ENCODE measurements at regions not wholly inside any gene's neighbourhood (a gene's known extent, or its start where the extent isn't known, plus 50 kb on each side); places are given as distances from the start of the nearest gene placed in this dataset.
A peak's percentile ranks its signal among the peaks of the same experiment; 100 is the strongest.

DNA sequence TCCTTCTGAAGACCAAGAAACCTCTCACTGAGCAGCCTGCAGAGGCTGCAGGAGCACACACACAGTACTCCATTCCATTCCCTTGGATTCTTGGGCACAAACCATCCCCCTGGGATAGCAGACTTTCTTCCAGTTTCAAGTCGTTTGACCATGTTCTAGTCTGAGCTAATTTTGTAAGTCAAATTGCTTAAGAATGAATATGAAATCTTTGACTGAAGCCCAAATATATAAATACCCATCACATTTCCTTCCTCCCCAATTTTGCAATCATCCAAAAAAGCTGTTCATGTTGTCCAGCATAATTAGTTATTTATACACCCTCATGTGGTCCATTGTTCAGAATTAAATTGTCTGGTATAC, 231.2 kb upstream of the TPRG1 start:
- H3K27ac ChIP-seq (ENCODE audit: low read depth, low read length) = no peak overlapping the region
- 8 to 42% (median 16%) methylated on average over 1 of the region's 1 CpG for WGBS, 3 donors

DNA sequence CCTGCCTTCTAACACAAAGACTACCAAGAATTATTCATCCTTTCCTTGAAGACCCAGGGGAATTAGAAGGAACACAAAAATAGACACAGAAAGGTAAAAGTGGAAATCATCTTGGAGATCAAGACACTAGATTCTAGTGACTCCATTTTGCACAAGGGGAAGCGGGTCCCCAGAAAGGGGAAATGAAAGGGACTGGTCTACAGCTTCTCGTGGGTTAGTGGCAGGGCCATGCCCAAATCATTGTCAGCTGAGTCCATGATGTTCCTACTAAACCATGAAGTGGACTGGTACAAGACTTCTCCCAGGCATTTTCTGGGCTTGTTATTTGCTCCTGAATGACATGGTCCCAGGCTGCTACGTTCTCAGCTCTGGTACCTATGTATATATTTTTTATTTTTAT, 230.7 kb upstream of the TPRG1 start:
- 56 to 80% (median 74%) methylated on average over 3 of the region's 3 CpGs for WGBS, 3 donors
- H3K27ac ChIP-seq (ENCODE audit: low read depth, low read length) = no peak overlapping the region

DNA sequence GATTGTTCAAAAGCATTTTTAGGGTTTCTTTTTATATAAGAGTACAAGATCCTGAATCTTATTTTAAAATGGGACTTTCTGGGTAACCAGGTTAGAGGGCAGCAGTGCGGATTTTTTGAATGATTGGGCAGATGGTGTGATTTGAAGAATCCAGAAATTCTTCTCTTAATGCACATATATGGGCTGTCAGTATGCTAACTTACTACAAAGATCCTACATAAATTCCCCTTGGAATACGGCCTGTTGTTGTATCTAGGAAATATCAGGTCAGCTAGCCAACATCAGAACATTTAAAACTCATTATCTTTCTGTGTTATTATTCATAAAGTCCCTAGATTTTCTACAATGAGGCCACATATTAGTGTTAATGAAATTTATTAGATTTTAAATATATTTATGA, 229.6 kb upstream of the TPRG1 start:
- H3K27ac ChIP-seq (ENCODE audit: low read depth, low read length) = no peak overlapping the region

DNA sequence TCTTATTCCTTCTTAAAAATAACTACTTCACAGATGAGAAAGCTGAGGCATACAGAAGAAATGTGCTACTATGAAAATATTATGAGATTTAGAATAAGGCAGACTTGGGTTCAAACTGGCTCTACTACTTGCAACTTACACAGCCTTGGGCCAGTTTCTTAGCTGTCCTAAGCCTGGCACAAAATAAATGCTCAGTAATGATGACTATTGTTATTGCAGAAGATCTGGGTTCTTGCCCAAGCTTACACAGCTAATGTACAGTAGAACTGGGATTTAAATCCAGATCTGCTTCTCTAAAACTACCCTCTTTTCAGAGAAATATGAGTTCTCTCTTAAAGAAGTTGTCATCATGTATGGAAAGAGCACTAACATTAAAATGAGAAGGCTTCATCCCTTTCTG, 228.2 kb upstream of the TPRG1 start:
- H3K27ac ChIP-seq (ENCODE audit: low read depth, low read length) = no peak overlapping the region

More for the DNA sequence above, 229.6 kb upstream of the TPRG1 start:
- WGBS, 3 donors = 91 to 96% (median 95%) methylated on average over 2 of the region's 2 CpGs

DNA sequence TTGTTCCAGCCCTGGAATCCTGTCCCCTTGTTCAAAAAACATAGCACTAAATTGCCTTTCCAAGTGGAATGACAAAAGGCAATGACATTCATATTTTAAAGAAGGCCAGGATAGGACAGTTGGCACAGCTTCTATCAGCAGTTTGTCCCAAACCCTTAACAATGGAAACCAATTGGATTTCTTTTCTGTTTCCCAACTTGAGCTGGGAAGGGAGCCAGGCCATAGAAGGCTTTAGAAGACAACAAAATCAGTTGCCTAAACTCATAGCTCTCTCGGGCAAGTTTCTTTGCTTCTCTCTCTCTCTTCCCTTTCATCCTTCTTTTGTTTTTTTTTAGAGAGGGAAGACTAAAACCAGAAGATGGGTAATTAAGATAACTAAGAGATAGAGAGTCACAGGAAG, 227.7 kb upstream of the TPRG1 start:
- 47 to 89% (median 62%) methylated on average over 1 of the region's 1 CpG for WGBS, 3 donors
- no peak overlapping the region for H3K27ac ChIP-seq (ENCODE audit: low read depth, low read length)

DNA sequence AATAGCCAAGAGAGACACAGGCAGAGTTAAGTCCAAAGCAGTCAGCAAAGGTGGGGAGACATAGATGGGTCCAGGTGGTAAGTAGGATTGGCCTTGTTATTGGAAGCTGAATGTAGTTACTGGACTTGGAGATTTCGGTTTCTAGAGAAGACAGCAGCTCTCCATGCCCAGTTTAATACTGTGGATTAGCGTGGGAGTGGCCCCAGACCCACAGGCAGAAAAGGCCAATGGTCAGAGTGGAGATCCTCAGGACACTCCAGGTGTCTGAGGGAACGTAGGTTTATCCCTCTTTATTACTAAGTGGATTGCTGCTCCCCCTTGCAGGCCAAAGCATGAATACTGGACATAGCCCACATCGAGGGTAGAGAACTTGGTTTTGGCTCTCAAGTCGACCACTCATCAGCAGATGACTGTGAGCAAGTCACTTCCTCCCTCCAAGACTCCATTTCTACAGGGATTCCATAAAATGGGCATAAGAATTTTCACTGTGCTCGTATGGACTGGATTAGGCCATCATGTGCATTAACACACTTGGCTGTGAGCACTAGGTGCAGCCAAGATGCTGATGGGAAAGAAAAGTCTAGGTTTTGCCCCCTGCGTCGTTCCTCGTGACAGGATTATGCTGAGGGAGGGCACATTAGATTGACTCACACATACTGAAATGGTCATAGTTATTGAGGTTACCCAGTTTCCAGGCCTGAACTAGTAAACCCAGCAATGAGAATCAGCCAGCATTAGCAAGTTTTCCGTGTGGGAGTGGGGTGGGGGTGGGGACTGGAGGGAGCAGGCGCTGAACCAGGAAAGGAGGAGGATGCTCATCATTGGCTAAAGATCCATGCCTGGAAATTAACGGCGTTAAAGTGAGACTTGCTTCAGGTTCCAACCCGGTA, 225.2 kb upstream of the TPRG1 start:
- WGBS, 3 donors = 66 to 78% (median 67%) methylated on average over 14 of the region's 14 CpGs
- no peak overlapping the region for H3K27ac ChIP-seq (ENCODE audit: low read depth, low read length)

DNA sequence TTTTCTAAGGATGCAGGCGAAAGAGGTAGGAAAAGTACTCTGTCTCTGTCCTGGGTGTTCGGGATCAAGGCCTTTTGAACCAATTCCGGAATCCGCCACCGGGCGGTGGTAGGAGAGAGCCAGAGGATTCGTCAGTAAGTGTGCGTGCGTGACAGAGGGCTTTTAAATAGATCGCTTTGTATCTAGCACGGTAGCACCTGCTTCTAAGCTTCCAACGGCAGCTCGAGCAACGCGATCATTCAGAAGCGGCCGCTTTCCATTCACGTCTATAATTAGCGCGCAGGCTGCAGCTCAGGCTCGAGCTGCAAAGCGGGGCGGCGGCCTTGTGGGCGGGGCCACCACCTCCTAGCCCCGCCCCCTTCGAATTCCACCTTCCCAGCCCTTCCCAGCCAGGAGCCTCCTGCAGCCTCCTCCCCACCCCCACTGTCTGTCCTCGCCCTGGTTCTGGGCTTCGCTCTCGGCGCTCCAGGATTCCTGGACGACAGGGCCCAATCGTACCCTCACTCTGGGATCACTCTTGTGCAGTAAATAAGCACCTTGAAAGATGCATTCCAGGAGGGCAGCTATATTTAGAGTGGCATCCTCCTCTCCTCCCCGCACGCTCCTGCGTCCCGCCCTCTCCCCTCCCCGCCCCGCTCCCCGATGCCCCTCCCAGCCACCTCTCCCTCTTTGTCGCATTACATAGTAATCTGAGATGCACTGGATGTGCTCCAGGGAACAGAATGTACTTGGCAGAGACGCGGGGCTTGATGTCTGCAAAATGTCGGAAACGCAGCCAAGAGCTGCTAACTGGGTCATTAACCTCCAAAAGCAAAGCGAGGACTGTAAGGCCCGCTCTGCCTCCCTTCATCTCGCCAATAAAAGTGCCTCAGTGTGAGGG, 224.1 kb upstream of the TPRG1 start:
- H3K27ac ChIP-seq (ENCODE audit: low read depth, low read length) = peak overlapping the region; percentile 80
- WGBS, 3 donors = 5 to 12% (median 10%) methylated on average over 46 to 48 of the region's 48 CpGs

DNA sequence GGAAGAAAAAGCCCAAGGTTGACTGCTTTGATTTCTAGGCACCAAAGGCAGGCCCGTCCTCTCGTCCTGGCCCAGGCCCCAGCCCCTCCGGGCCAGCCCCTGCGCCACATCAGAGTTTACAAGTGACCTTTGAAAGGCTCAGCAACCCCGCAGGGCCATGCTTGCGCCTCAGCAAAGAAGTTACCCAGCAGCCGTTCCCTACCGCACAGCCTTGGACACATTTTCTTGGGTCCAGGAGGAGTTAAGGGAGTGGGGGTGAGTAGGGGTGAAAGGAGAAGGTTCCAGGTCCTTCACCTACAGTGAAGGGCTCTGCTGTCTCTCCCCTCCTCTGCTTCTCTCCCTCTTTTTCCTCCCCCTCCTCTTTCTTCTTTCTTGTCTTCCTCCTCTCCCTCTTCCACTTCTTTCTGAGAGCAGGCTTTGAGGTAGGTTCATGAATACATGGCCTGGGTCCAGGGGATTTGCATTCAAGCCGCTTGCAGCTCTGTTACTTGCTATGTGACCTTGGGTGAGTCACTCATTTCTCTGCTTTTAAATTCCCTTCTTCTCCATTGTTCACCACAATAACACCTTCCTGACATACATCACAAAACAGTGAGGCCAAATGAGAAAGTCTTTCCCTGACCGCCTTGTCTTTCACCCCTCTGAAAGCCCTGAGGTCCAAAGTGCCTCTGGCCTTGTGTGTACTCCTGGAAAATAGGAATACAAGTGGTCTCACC, 223.3 kb upstream of the TPRG1 start:
- WGBS, 3 donors = 17 to 47% (median 33%) methylated on average over 10 of the region's 10 CpGs
- peak overlapping the region; percentile 80 for H3K27ac ChIP-seq (ENCODE audit: low read depth, low read length)

DNA sequence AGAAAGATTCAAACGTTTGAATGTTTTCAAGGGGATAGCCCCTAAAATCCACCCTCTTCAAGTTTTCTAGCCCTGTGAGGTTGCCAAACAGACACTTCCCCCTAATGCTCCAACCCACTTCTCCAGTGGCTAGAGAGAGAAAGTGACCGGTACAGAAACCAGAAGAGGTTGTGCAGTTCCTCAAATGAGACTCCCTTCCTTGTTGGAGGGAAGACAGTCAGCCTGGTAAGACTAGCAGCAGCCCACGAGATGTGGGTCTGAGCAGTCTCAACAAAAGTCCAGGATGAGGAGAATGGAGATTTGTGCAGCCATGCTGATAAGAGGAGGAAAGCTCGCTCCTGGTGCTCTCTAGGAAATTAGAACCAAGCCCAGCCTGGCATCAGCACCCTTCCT, 222.8 kb upstream of the TPRG1 start:
- H3K27ac ChIP-seq (ENCODE audit: low read depth, low read length) = peak overlapping the region; percentile 80
- 56 to 78% (median 58%) methylated on average over 4 of the region's 4 CpGs for WGBS, 3 donors

DNA sequence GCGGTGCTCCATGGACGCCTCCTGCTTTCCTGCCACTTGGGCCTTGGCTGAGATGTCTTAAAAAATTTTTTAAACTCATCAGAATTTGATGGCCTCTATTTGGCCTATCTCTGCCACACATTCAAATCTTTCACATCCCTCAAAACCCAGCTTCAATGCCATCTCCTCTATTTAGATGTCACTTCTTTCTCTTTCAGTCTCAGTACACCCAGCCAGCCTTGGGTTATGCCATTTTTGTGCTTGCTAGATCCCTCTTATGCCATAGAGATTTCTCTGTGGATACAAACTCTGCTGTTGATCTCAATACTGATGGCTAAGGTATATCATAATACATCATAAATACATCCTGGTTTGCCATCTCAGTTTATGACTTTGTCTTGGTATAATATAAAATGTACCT, 222.3 kb upstream of the TPRG1 start:
- WGBS, 3 donors = 94 to 100% (median 97%) methylated on average over 2 of the region's 2 CpGs

DNA sequence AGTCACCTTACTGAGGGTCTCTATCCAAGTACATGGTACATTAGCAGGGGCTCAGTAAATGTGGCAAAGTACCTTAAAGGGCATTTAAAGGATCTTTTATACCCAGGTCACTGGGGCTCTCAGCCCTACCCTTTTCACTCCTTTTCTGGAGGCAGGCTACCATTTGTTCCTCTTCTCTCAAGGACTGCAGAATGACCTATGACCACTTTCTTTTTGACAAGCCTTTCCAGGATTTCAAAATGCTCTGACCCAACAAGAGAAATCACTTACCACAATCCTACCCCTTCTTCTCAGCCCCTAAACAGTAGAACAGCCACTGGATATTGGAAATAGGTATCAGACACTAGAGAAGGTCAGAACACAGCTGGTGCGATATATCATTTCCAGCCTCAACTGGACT, 221.8 kb upstream of the TPRG1 start:
- WGBS, 3 donors = 96 to 97% (median 96%) methylated on average over 1 of the region's 1 CpG
- no peak overlapping the region for H3K27ac ChIP-seq (ENCODE audit: low read depth, low read length)

More for the DNA sequence above, 222.3 kb upstream of the TPRG1 start:
- H3K27ac ChIP-seq (ENCODE audit: low read depth, low read length) = peak overlapping the region; percentile 80

DNA sequence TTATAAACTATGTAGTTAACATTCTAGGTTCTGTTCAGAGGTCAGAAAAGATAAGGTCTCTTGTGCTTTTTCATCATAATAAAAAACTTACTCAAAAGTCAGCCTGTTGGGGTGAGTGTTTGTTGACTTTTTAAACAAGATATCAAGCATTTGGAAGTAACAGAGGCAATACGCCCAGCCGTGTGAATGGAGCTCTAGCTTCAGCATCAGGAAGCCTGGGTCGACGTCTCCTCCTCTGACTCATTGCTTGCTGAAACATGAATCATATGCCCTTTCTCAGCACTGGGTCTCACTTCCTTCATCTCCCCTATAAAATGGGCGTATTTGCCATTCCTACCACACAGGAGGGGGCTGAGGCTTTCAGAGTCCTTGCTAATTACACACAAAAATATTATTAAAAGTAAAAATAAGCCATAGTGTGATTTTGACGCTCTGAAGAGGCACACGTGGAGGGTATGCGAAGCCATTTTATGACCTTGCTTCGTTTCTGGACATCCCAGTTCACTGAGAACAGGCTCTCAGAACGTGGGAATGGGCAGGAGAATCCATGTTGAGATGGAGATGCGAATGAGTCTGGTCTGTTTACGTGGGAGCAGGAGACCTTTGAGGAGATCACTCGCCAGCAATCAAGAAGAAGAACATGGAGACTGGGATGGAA, 220.8 kb upstream of the TPRG1 start:
- WGBS, 3 donors = 63 to 69% (median 64%) methylated on average over 13 of the region's 13 CpGs

DNA sequence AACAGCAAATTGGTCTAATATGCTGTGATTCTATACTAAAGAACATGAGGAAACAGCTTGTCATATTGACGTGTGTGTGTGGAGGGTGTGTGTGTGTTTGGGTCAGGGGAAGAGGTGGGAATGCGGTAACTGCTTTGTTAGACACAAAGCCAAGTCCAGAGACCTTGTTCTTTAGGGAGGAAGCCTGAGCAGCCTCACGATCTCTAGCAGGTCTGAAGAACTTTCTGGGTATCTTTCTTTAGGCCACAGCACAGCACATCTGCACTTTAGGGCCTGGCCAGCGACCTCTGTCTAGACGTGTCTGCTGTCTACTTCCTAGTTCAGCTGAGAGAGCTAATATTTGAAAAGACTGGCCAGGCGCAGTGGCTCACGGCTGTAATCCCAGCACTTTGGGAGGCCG, 220.0 kb upstream of the TPRG1 start:
- peak overlapping the region; percentile 32 for H3K27ac ChIP-seq (ENCODE audit: low read depth, low read length)
- WGBS, 3 donors = 86 to 88% (median 86%) methylated on average over 8 of the region's 8 CpGs

More for the DNA sequence above, 220.8 kb upstream of the TPRG1 start:
- H3K27ac ChIP-seq (ENCODE audit: low read depth, low read length) = peak overlapping the region; percentile 40

DNA sequence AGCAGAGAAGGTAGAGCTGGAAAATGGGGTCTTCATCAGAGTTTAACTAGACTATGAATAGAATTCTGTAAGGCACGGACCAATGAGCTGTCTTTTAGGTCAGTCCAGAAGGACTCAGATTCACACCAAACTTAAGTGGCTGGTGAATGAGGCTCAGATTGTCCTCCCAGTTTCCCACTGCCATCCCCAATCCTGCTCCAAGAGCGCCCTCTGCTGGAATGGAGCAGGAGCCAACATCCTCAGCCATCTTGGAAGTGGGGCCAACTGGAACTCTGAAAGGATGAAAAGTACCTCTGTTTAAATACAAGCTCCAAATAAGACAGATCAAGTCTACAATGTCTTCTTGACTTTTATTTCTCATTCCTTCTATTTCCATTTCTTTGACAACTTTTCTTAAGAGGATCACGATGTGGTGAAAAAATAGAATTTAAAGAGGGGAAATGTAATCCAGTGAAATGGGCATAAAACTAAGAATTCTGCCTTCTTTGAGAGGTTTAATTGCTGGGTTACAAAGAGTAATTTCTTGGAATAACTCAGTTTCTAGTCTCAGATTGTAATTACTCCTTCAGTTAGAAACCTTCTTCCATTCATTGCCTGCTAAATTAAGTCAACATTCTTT, 217.1 kb upstream of the TPRG1 start:
- H3K27ac ChIP-seq (ENCODE audit: low read depth, low read length) = no peak overlapping the region
- WGBS, 3 donors = 12 to 19% (median 14%) methylated on average over 3 of the region's 3 CpGs

DNA sequence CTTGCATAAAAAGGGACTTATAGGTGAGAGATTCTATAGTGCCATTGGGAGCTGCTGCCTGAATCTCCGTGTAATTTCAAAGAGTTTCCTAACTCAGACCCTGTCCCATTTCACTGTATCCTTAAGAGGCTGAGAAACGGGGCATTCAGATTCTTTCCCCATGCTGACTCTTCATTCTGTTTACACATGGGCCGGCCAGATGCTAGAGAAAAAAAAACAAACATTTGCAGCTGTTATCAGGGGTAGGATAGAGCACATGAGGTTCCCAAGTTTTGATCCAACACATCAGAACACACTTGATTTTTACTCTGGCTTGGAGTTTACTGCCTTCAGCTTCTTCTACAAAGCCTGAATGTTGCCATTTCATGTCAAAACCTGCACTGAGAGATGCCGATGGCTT, 215.9 kb upstream of the TPRG1 start:
- no peak overlapping the region for H3K27ac ChIP-seq (ENCODE audit: low read depth, low read length)
- 64 to 78% (median 68%) methylated on average over 4 of the region's 4 CpGs for WGBS, 3 donors

DNA sequence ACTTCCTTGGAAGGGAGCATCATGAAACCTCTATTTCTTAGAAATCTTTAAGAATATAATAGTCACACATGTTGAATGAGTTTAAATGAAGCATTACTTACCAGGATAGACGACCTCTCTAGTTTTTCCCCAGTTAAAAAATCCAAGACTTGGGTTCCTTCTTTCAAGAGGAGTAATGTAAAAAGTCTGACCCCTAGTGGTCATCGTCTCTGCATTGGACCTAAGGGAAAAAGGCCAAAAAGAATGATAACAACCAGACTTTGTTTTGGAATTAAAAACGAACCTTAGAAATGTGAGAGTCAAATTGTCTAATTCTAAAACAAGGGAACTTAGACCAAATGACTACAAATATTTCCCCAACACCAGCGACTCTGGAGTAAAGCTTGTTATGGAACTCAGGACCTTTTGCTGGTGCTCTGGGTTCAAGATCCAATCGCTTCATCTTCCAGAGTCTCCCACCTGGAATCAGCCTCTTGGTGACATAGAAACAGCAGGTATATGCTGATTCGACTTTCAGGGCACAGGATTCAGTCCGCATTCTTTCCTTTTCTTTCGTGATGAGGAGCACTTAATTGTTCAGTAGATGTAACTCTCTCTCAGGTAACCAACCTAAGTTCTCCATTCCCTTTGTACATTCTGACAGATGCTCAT, 214.8 kb upstream of the TPRG1 start:
- no peak overlapping the region for H3K27ac ChIP-seq (ENCODE audit: low read depth, low read length)

DNA sequence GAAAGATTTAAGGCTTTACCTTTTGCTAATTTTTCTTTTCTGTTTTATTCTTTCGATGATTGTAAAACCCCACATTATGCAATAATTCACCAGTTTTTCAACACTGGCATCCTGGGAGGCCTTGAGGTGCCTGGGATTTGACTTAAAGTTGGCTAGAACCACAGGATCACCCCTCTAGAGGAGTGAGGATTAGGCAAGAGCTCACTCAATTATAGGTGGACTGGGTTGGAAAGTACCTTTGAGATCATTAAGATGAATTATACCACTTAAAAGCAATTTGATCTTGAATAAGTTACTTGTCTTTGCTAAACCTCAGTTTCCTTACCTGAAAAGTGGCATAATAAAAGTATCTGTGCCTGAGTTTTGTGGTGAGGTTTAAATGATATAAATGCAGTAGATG, 212.8 kb upstream of the TPRG1 start:
- no peak overlapping the region for H3K27ac ChIP-seq (ENCODE audit: low read depth, low read length)
- WGBS, 3 donors = 38 to 67% (median 58%) methylated on average over 1 of the region's 1 CpG

More for the DNA sequence above, 214.8 kb upstream of the TPRG1 start:
- WGBS, 3 donors = 32 to 40% (median 39%) methylated on average over 8 of the region's 8 CpGs
